ENCODE measurements at regions not wholly inside any gene's neighbourhood (a gene's known extent, or its start where the extent isn't known, plus 50 kb on each side); places are given as distances from the start of the nearest gene placed in this dataset.

GRCh38 chr2:42980764-42981416 is 188.5 kb upstream of the HAAO start:
- TF ChIP-seq CTCF (IDR thresholded peaks at IDR 0.05): no peak
- DNase-seq (ENCODE audit: low spot score): no peak

GRCh38 chr2:42979870-42980763 is 187.7 kb upstream of the HAAO start:
- Histone ChIP-seq H3K27ac (no peak overlapping the region), H3K27me3 (no peaks in the 10 kb centered on the region), H3K4me1 (peaks cover 0 to 5% of the 10 kb centered on the region in 2 donors), H3K9me3 (no peaks in the 10 kb centered on the region), H3K36me3 (no peaks in the 10 kb centered on the region), H3K4me3 (no peak overlapping the region)
- no peak for TF ChIP-seq CTCF (IDR thresholded peaks at IDR 0.05)
- DNase-seq (ENCODE audit: low spot score): no peak

More at GRCh38 chr2:42980764-42981416, 188.5 kb upstream of the HAAO start:
- H3K27me3 ChIP-seq: no peaks in the 10 kb centered on the region
- H3K27ac ChIP-seq: no peak overlapping the region
- H3K4me3 ChIP-seq: no peak overlapping the region
- H3K9me3 ChIP-seq: no peaks in the 10 kb centered on the region
- no peaks in the 10 kb centered on the region for H3K4me1 ChIP-seq
- H3K36me3 ChIP-seq: no peaks in the 10 kb centered on the region

- no peak overlapping the region for H3K4me3 ChIP-seq
- peaks cover 0 to 12% of the 10 kb centered on the region in 2 donors for H3K4me1 ChIP-seq
- H3K27ac ChIP-seq: no peak overlapping the region
- no peak for TF ChIP-seq CTCF (IDR thresholded peaks at IDR 0.05)
- no peak for DNase-seq (ENCODE audit: low spot score)
- H3K9me3 ChIP-seq: no peaks in the 10 kb centered on the region
- no peaks in the 10 kb centered on the region for H3K27me3 ChIP-seq
- H3K36me3 ChIP-seq: no peaks in the 10 kb centered on the region
Measured at GRCh38 chr2:42979416-42979869, 187.1 kb upstream of the HAAO start.

- no peak overlapping the region for H3K27ac ChIP-seq
- H3K36me3 ChIP-seq: no peaks in the 10 kb centered on the region
- no peak for TF ChIP-seq CTCF (IDR thresholded peaks at IDR 0.05)
- no peaks in the 10 kb centered on the region for H3K27me3 ChIP-seq
- peaks cover 0 to 14% of the 10 kb centered on the region in 2 donors for H3K4me1 ChIP-seq
- no peak overlapping the region for H3K4me3 ChIP-seq
- no peaks in the 10 kb centered on the region for H3K9me3 ChIP-seq
- DNase-seq (ENCODE audit: low spot score): no peak
Measured at GRCh38 chr2:42978887-42979415, 186.6 kb upstream of the HAAO start.

GRCh38 chr2:42978175-42978886 is 185.9 kb upstream of the HAAO start:
- no peak overlapping the region for H3K4me3 ChIP-seq
- no peak for TF ChIP-seq CTCF (IDR thresholded peaks at IDR 0.05)
- no peaks in the 10 kb centered on the region for H3K9me3 ChIP-seq

More at GRCh38 chr2:42978175-42978886, 185.9 kb upstream of the HAAO start:
- DNase-seq (ENCODE audit: low spot score): no peak
- Histone ChIP-seq H3K27me3 (no peaks in the 10 kb centered on the region), H3K36me3 (no peaks in the 10 kb centered on the region), H3K4me1 (peaks cover 0 to 14% of the 10 kb centered on the region in 2 donors), H3K27ac (no peak overlapping the region)
